NCI-H146 (cell line): ENCODE measurements at regions not wholly inside any gene's neighbourhood (a gene's known extent, or its start where the extent isn't known, plus 50 kb on each side); places are given as distances from the start of the nearest gene placed in this dataset.

ENCODE experiments used
- DNase-seq: peaks from one replicate; lab custom pipeline; 2025; lab: John Stamatoyannopoulos, UW

GRCh38 chr12:89185181-89185580, 167.1 kb downstream of the DUSP6 start:
- no peak for DNase-seq

- no peak for DNase-seq
These were observed 168.3 kb downstream of the DUSP6 start for GRCh38 chr12:89183985-89184435.

GRCh38 chr12:89181271-89181920, 170.9 kb downstream of the DUSP6 start:
- no peak for DNase-seq

- no peak for DNase-seq
These were observed 171.8 kb downstream of the DUSP6 start for GRCh38 chr12:89180496-89180895.

- DNase-seq, result no peak
These were observed 172.3 kb downstream of the DUSP6 start for GRCh38 chr12:89179983-89180382.

GRCh38 chr12:89179245-89179644, 173.1 kb downstream of the DUSP6 start:
- DNase-seq, result no peak

GRCh38 chr12:89177802-89178395, 174.4 kb downstream of the DUSP6 start:
- no peak for DNase-seq

GRCh38 chr12:89176676-89177075, 175.6 kb downstream of the DUSP6 start:
- no peak for DNase-seq

GRCh38 chr12:89173678-89174077, 178.6 kb downstream of the DUSP6 start:
- no peak for DNase-seq

GRCh38 chr12:89173096-89173495, 179.2 kb downstream of the DUSP6 start:
- no peak for DNase-seq

GRCh38 chr12:89172224-89172623, 180.1 kb downstream of the DUSP6 start:
- no peak for DNase-seq

GRCh38 chr12:89169321-89169720, 183.0 kb downstream of the DUSP6 start:
- DNase-seq, result no peak

- DNase-seq, result no peak
These were observed 184.3 kb downstream of the DUSP6 start for GRCh38 chr12:89167986-89168385.

- DNase-seq, result no peak
These were observed 185.8 kb downstream of the DUSP6 start for GRCh38 chr12:89166525-89166934.

GRCh38 chr12:89166121-89166520, 186.2 kb downstream of the DUSP6 start:
- DNase-seq, result no peak

- DNase-seq, result no peak
These were observed 186.6 kb downstream of the DUSP6 start for GRCh38 chr12:89165703-89166102.

- peak; percentile 55 for DNase-seq
These were observed 188.4 kb downstream of the DUSP6 start for GRCh38 chr12:89163918-89164317.

GRCh38 chr12:89162589-89163261, 189.6 kb downstream of the DUSP6 start:
- no peak for DNase-seq

GRCh38 chr12:89161557-89161956, 190.7 kb downstream of the DUSP6 start:
- DNase-seq, result no peak

GRCh38 chr12:89160716-89161123, 191.6 kb downstream of the DUSP6 start:
- DNase-seq, result no peak

- DNase-seq, result peak; percentile 7
These were observed 194.9 kb downstream of the DUSP6 start for GRCh38 chr12:89157413-89157812.

- DNase-seq, result no peak
These were observed 195.4 kb downstream of the DUSP6 start for GRCh38 chr12:89156862-89157262.

- DNase-seq, result no peak
These were observed 196.0 kb downstream of the DUSP6 start for GRCh38 chr12:89156340-89156739.
